ENCODE measurements at regions not wholly inside any gene's neighbourhood (a gene's known extent, or its start where the extent isn't known, plus 50 kb on each side); places are given as distances from the start of the nearest gene placed in this dataset.
"Not testable (repeated sequence)": the region's sequence is repeated elsewhere in the genome, so short reads cannot be mapped to it uniquely, and the experiment has no call there.

DNA sequence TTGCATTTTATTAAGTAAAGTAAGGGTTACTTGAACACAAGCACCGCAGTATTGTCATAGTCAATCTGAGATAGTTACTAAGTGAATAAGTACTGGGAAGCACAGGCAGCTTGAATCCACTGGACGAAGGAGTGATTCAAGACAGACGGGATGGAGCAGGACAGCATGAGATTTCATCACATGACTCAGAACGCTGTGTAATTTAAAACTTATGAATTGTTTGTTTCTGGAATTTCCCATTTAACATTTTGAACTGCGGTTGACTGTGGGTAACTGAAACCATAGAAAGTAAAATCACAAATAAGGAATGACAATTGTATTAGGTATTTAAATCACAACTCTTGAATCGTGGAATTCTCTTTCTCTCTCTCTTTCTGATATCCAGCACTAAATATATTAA lies 1630.4 kb upstream of the SEL1L start:
- DNase-seq (ENCODE audit: low read depth, low spot score) = peak; percentile 69

DNA sequence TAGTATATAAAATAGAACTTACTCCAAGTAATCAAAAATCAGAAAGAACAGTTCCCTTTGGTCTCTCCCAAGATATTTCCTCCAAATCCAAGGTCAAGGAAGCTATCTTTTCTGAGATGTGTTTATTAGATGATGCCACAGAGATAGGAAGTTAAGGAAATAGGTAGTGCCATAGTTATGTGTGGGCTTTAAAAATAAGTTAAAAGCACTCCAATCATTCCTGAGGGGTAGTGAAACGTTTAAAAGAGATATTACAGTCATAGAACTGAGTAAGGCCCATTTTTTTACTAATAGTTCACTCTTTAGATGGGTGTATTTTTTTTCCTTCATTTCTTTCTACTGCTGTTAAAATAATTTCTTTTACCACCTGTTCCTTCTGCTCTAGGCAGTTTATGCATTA lies 1630.9 kb upstream of the SEL1L start:
- DNase-seq (ENCODE audit: low read depth, low spot score) = no peak

DNA sequence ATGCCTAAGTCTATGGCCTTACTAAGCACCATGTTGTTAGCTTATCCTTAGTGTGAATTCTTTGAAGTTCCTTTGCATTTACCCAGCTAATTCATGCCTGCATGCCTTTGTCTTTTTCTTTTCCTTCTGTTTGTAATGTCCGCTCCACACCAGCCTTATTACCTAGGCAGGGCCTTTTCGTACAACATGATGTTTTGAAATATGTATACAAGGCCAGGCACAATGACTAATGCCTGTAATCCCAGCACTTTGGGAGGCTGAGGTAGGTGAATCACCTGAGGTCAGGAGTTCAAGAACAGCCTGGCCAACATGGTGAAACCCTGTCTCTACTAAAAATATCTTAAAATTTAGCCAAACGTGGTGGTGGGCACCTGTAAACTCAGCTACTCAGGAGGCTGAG lies 1636.5 kb upstream of the SEL1L start:
- no peak for DNase-seq (ENCODE audit: low read depth, low spot score)

GRCh38 chr14:83171761-83172160 lies 1638.1 kb upstream of the SEL1L start:
- DNase-seq (ENCODE audit: low read depth, low spot score) = no peak

DNA sequence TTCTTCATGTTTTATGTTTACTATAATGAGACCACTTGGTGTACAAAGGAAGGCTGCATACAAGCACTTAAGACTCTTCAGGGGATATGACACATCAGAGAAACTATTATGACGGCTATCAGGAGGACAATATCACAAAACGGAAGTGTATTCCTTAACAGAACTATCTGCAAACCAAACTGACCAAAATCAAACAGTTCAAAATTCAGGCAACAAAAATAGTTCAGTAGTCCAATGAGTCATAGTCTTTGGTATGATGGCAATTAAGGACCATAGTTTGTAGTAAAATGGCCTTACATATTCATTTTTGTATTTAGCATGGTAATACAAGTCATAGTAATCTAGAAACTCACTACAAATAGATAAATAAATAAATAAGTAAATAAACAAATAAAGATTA lies 1638.7 kb upstream of the SEL1L start:
- peak; percentile 43 for DNase-seq (ENCODE audit: low read depth, low spot score)

GRCh38 chr14:83173687-83174086 lies 1640.0 kb upstream of the SEL1L start:
- DNase-seq (ENCODE audit: low read depth, low spot score) = no peak

DNA sequence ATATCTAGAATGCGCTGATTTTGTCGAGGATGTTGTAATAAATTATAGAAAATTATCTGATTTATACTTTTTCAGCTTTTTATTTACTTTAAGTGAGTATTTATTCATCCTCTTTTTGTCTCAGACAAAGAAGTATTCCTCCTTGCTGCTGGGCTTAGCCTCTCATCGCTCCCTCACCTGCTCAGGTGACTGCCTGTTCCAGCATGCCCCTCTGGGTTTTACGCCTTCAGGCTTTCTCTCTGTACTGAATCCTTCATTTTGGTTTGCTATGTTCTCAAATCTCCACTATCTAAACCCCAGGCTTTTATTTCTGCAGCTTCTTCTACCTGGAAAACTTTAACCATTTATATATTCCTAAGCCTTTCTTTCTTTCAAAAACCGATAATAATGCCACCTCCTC lies 1650.9 kb upstream of the SEL1L start:
- DNase-seq (ENCODE audit: low read depth, low spot score) = no peak

- DNase-seq (ENCODE audit: low read depth, low spot score) = not testable (repeated sequence)
These were observed 1654.7 kb upstream of the SEL1L start for GRCh38 chr14:83188311-83188710.

GRCh38 chr14:83196236-83196635 lies 1662.6 kb upstream of the SEL1L start:
- no peak for DNase-seq (ENCODE audit: low read depth, low spot score)

DNA sequence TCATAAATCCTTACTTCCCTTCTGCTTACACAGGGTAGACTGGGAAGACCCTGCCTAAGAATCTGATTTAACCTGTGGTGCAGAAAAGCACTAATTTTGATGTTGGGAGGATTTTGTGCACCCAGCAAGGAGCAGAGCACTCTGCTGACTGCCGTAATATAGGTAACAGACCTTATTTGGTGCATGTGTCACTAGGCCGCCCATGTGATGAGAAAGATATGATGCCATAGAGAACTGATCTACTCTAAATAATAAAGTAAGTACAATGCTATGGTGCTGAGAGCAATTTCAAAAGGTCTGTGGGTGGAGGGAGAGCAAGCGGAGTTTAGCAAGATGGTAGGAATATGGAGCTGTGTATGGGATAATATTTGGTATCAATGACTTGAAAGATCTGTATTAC lies 1663.6 kb upstream of the SEL1L start:
- DNase-seq (ENCODE audit: low read depth, low spot score) = no peak

DNA sequence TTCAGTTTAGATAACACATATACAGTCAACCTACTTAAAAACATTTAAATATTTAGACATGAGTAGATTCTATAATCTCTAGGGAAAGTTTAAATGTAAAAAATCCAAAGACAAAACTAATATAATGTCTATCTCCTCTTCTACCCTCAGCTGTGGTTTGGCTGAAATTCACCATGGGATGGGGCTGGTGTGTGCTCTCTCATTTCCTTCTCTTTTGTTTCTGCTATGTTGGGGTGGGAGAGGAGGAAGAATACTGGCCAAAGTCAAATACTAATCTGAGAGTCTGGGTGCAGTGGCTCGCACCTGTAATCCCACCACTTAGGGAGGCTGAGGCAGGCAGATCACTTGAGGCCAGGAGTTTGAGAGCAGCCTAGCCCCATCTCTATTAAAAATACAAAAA lies 1673.9 kb upstream of the SEL1L start:
- DNase-seq (ENCODE audit: low read depth, low spot score) = no peak

DNA sequence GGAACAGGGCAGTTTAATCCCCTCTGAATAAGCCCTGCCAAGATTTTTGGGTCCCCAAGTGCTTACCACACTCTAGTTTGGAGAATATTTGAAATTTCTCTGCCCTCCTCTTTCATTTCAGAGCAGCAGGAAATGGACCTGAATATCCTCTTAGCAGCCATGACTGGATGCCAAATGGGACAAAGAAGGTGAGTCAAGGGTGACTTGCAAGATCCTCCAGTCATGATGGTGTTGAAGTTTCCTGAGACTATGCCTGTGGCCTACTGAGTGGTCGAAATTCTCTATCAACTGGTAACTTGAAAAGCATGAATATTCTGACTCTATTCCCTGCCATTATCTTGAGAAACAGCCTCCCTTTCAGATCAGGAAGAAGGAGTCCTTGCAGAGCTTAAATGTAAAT lies 1674.7 kb upstream of the SEL1L start:
- DNase-seq (ENCODE audit: low read depth, low spot score) = no peak

DNA sequence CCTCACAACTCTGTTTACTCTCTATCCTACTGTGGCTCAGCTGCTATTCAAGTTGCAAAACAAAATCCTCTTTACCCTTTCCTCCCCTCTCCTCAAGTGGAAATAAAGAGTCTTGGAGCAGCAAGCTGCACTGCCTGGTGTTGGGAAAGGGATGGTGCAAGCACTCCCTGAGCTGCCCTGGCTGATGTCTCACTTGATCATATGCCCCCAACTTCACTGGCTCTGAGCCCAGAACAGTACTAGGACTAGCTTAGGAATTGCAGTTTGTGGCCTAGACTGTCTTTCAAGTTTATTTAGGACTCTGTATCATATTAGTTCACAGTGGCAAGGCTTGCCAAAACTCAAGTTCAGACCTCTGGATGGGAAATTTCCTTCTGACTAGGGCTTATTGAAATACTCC lies 1683.8 kb upstream of the SEL1L start:
- DNase-seq (ENCODE audit: low read depth, low spot score) = peak; percentile 88

GRCh38 chr14:83247924-83248639 lies 1714.4 kb upstream of the SEL1L start:
- DNase-seq (ENCODE audit: low read depth, low spot score) = no peak

- no peak for DNase-seq (ENCODE audit: low read depth, low spot score)
These were observed 1717.7 kb upstream of the SEL1L start for GRCh38 chr14:83251402-83251801.

GRCh38 chr14:83253870-83254269 lies 1720.2 kb upstream of the SEL1L start:
- no peak for DNase-seq (ENCODE audit: low read depth, low spot score)

- peak; percentile 2 for DNase-seq (ENCODE audit: low read depth, low spot score)
These were observed 1721.5 kb upstream of the SEL1L start for GRCh38 chr14:83255015-83255726.

DNA sequence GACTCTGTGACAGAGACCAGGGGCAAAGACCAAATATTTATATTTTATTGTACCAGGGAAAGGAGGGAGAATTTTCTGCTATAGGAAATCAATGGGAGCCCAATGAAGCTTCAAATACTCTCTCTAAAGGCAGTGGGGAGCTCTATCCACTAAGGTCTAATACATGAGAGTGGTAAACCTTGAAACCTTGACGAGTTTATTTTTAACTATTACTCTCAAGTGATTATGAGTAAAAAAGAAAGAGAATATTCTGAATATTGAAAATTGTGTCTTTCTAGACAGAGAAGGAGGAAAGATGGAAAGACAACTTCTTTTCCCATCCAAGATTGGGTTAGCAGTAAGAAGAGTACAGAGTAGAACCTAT lies 1722.1 kb upstream of the SEL1L start:
- no peak for DNase-seq (ENCODE audit: low read depth, low spot score)

GRCh38 chr14:83257466-83258439 lies 1724.1 kb upstream of the SEL1L start:
- no peak for DNase-seq (ENCODE audit: low read depth, low spot score)

DNA sequence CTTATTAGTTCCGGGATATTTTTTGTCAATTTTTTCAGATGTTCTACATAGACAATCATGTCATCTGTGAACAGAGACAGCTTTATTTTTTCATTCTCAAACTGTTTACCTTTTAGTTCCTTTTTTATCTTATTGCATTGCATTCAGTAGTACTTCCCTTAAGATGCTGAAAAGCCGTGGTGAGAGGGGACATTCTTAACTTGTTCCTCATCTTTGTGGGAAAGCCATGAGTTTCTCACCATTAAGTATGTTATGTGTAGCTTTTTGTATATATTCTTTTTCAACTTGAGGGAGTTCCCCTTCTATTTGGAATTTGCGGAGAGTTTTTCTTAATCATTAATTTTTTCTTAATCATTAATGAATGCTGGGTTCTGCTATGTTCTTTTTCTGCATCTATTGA lies 1727.1 kb upstream of the SEL1L start:
- DNase-seq (ENCODE audit: low read depth, low spot score) = peak; percentile 5

GRCh38 chr14:83269583-83269982 lies 1735.9 kb upstream of the SEL1L start:
- DNase-seq (ENCODE audit: low read depth, low spot score) = no peak

GRCh38 chr14:83271663-83272062 lies 1738.0 kb upstream of the SEL1L start:
- no peak for DNase-seq (ENCODE audit: low read depth, low spot score)

All from astrocyte of the hippocampus (primary cell).